ENCODE measurements at regions not wholly inside any gene's neighbourhood (a gene's known extent, or its start where the extent isn't known, plus 50 kb on each side); places are given as distances from the start of the nearest gene placed in this dataset.

DNA sequence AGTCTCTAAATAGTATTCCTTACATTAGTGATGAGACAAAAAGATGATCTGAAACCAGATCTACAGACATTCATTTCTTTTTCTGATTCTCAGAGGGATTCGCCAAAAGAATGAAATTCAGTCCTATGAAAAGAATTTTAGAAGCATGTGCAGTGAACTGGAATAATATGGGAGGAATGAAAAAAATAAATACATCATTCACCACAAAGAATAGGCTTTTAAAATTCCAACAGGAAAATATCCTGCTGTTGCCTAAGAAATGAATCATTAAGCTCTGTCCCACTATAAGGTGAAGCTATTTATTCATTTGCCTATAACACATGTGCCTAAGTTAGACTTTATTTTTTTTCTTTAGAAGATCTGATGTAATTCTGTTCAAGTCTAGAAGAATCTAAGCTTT is 165.9 kb downstream of the IL15 start:
- ATAC-seq (no peak), DNase-seq (ENCODE audit: extremely low read depth in 1 of 4, low spot score in 3 of 4) (no peak), FAIRE-seq (no peak)
- H3K27ac ChIP-seq (ENCODE audit: extremely low read depth, low read depth, low read length) = no peak overlapping the region
- H3K9ac ChIP-seq (ENCODE audit: insufficient read depth in 1 of 2, low read depth in 2 of 2, low read length in 2 of 2) = no peak overlapping the region
- H3K79me2 ChIP-seq (ENCODE audit: control insufficient read depth, insufficient read depth, low read length) = no peaks in the 10 kb centered on the region
- in situ Hi-C loops (cut with MboI) = no loop called here
- no peak overlapping the region for H2AFZ ChIP-seq (ENCODE audit: low read depth, low read length)
- 0% methylated on average over 1 of the region's 1 CpG for WGBS (ENCODE audit: insufficient coverage, low coverage, missing lambda C conversion rate)
- no peaks in the 10 kb centered on the region for H3K9me3 ChIP-seq (replicated peaks; ENCODE audit: control insufficient read depth, insufficient read depth, low read depth, low read length)
- ChIA-PET POLR2A (no interaction called here), CTCF (ENCODE audit: low intra/inter-chr PET ratio) (no interaction called here)
- BruUV-seq (replicated peaks) = no TSS peak
- no peak overlapping the region for H3K4me2 ChIP-seq (ENCODE audit: insufficient read depth, low read length)
- no peaks in the 10 kb centered on the region for H3K9me1 ChIP-seq (ENCODE audit: control insufficient read depth, insufficient read depth, low read length)
- H3K27me3 ChIP-seq (ENCODE audit: control insufficient read depth in 2 of 2, insufficient read depth in 2 of 2, low read length in 2 of 2) = no peaks in the 10 kb centered on the region
- no peaks in the 10 kb centered on the region for H3K4me1 ChIP-seq (replicated peaks in 1 of 2; ENCODE audit: control insufficient read depth in 2 of 2, insufficient read depth in 2 of 2, low read length in 2 of 2)
- intact Hi-C loops (cut with micrococcal nuclease) = no loop called here
- H3K36me3 ChIP-seq (ENCODE audit: control insufficient read depth, insufficient read depth, low read length) = no peaks in the 10 kb centered on the region
- TF ChIP-seq ZNF280B (CRISPR knock-in tag; IDR thresholded peaks at IDR 0.05) (no peak), TAF1 (IDR thresholded peaks at IDR 0.05; ENCODE audit: control insufficient read depth, extremely low read depth, insufficient read depth, low read length, severe bottlenecking) (no peak), DIDO1 (tag; IDR thresholded peaks at IDR 0.05; ENCODE audit: low read depth) (no peak), ZNF239 (CRISPR knock-in tag; IDR thresholded peaks at IDR 0.05) (no peak), CBX5 (IDR thresholded peaks at IDR 0.05; ENCODE audit: borderline replicate concordance, low read depth) (no peak), PCBP1 (IDR thresholded peaks at IDR 0.05; ENCODE audit: low read depth, low read length, poor library complexity, severe bottlenecking) (no peak), NCOA4 (IDR thresholded peaks at IDR 0.05; ENCODE audit: partially characterized antibody) (no peak), NR4A1 (CRISPR knock-in tag; IDR thresholded peaks at IDR 0.05) (no peak), NR4A1 (tag; IDR thresholded peaks at IDR 0.05) (no peak), HES1 (IDR thresholded peaks at IDR 0.05; ENCODE audit: low read depth) (no peak), BMI1 (IDR thresholded peaks at IDR 0.05; ENCODE audit: low read length) (no peak), RB1 (IDR thresholded peaks at IDR 0.05; ENCODE audit: low read depth) (no peak), ZBTB2 (IDR thresholded peaks at IDR 0.05) (no peak), ZNF224 (CRISPR knock-in tag; IDR thresholded peaks at IDR 0.05) (no peak), NCOA1 (IDR thresholded peaks at IDR 0.05; ENCODE audit: low read depth) (no peak), MED1 (CRISPR knock-in tag; IDR thresholded peaks at IDR 0.05; ENCODE audit: borderline replicate concordance) (no peak), ARID1B (IDR thresholded peaks at IDR 0.05) (no peak), CXXC5 (CRISPR knock-in tag; IDR thresholded peaks at IDR 0.05) (no peak), FOXM1 (IDR thresholded peaks at IDR 0.05; ENCODE audit: low read depth) (no peak), FOXM1 (CRISPR knock-in tag; IDR thresholded peaks at IDR 0.05; ENCODE audit: low read depth) (no peak), SMAD2 (IDR thresholded peaks at IDR 0.05; ENCODE audit: low read depth, low read length) (no peak)
- TF ChIP-seq, protein P1, sequence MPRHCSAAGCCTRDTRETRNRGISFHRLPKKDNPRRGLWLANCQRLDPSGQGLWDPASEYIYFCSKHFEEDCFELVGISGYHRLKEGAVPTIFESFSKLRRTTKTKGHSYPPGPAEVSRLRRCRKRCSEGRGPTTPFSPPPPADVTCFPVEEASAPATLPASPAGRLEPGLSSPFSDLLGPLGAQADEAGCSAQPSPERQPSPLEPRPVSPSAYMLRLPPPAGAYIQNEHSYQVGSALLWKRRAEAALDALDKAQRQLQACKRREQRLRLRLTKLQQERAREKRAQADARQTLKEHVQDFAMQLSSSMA (CRISPR knock-in tag; IDR thresholded peaks at IDR 0.05) = no peak
- H3K4me3 ChIP-seq = no peak overlapping the region
- H4K20me1 ChIP-seq (replicated peaks; ENCODE audit: control insufficient read depth, insufficient read depth, low read length) = no peaks in the 10 kb centered on the region

All from K562 (cell line).